ENCODE measurements at regions not wholly inside any gene's neighbourhood (a gene's known extent, or its start where the extent isn't known, plus 50 kb on each side); places are given as distances from the start of the nearest gene placed in this dataset.
A peak's percentile ranks its signal among the peaks of the same experiment; 100 is the strongest.

DNA sequence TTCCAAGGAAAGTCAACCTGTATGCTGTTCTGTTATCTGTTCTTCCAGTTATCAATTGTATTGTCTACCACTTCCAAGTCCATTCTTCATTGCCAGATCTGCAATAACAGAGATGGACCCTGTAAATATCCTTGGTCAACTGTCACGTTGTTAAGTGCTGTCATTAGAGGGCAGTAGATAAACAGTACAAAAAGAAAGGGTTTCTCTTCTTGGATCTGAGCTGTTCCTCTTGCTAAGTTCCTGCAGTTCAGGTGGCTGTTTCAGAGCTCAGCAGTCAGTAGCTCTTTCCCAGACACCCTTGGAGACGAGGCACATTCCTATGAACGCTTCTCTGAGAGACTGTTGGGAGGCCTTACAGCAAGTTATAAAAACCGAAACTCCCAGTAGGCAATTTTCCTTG, 957.1 kb upstream of the CHAC2 start:
- H3K4me1 ChIP-seq, result no peaks in the 10 kb centered on the region
- H3K9me3 ChIP-seq, result no peaks in the 10 kb centered on the region
- WGBS, 2 donors, result 25 to 31% methylated on average over 4 of the region's 4 CpGs
- TF ChIP-seq EP300 (IDR thresholded peaks at IDR 0.05) (no peak), POLR2A (IDR thresholded peaks at IDR 0.05) (no peak), POLR2AphosphoS5 (IDR thresholded peaks at IDR 0.05) (no peak)
- TF ChIP-seq, protein P1, sequence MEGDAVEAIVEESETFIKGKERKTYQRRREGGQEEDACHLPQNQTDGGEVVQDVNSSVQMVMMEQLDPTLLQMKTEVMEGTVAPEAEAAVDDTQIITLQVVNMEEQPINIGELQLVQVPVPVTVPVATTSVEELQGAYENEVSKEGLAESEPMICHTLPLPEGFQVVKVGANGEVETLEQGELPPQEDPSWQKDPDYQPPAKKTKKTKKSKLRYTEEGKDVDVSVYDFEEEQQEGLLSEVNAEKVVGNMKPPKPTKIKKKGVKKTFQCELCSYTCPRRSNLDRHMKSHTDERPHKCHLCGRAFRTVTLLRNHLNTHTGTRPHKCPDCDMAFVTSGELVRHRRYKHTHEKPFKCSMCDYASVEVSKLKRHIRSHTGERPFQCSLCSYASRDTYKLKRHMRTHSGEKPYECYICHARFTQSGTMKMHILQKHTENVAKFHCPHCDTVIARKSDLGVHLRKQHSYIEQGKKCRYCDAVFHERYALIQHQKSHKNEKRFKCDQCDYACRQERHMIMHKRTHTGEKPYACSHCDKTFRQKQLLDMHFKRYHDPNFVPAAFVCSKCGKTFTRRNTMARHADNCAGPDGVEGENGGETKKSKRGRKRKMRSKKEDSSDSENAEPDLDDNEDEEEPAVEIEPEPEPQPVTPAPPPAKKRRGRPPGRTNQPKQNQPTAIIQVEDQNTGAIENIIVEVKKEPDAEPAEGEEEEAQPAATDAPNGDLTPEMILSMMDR (IDR thresholded peaks at IDR 0.05), result peak in 2 of 6 experiments; percentile 6 to 9
- DNase-seq (no peak), ATAC-seq (ENCODE audit: low FRiP score in 2 of 2) (peak in 1 of 2 donors; percentile 45)
- H3K36me3 ChIP-seq, result no peaks in the 10 kb centered on the region
- no peaks in the 10 kb centered on the region for H3K27me3 ChIP-seq
- H3K4me3 ChIP-seq, result no peak overlapping the region
- no peak overlapping the region for H3K27ac ChIP-seq

DNA sequence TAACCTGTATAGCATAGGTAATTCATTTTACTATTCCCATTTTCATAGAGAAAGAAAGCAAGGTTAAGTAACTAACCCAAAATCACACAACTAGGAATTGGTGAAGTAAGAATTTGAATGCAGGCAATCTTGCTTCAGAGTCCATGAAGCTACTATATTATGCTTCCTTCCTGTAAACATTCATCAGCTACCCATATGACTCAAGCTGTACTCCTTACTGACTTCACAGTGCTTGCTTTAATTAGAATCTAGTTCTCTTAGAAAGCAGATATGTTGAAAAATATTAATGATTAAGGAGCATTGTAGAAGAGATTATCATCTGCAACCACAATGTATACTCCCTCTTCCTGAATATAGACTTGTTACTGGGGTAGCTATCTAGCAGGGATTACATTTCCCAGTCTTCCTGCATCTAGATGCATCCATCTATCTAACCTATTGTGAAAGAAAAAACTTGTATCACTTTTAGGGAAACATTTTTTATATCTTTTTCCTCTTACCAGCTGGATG, 961.6 kb upstream of the CHAC2 start:
- Histone ChIP-seq H3K9me3 (peaks cover 0 to 4% (median 0%) of the 10 kb centered on the region in 4 donors), H3K4me1 (no peaks in the 10 kb centered on the region), H3K36me3 (no peaks in the 10 kb centered on the region), H3K4me3 (no peak overlapping the region), H3K27me3 (no peaks in the 10 kb centered on the region), H3K27ac (no peak overlapping the region)
- ATAC-seq (ENCODE audit: low FRiP score in 2 of 2), result no peak
- DNase-seq, result no peak
- no peak for TF ChIP-seq POLR2AphosphoS5 (IDR thresholded peaks at IDR 0.05)
- TF ChIP-seq EP300 (IDR thresholded peaks at IDR 0.05), result no peak
- no peak for TF ChIP-seq POLR2A (IDR thresholded peaks at IDR 0.05)
- TF ChIP-seq, protein P1 (IDR thresholded peaks at IDR 0.05), result no peak

DNA sequence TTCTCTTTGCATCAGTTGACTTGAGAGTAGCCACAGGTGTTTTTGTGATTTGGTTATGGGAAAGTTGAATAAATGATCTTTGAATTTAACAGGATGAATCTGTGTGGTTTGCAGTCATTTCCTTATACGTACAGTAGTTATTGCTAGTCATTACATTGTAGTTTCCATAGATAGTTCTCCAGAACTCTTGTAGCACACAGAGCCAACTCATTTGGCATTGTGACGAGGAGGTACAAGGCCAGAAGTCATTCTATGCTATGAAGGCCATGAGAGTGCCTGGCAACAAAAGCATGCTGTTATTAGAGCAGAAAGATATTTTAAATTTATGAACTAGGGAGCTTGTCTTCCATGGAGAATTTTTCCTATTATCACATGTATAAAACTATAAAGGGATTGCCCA, 973.0 kb upstream of the CHAC2 start:
- no peaks in the 10 kb centered on the region for H3K4me1 ChIP-seq
- no peak overlapping the region for H3K27ac ChIP-seq
- H3K9me3 ChIP-seq, result no peaks in the 10 kb centered on the region
- no peak for ATAC-seq (ENCODE audit: low FRiP score in 2 of 2)
- 54 to 60% methylated on average over 2 of the region's 2 CpGs for WGBS, 2 donors
- DNase-seq, result no peak
- H3K36me3 ChIP-seq, result no peaks in the 10 kb centered on the region
- H3K27me3 ChIP-seq, result peaks cover 0 to 2% (median 0%) of the 10 kb centered on the region in 4 donors
- no peak for TF ChIP-seq POLR2A (IDR thresholded peaks at IDR 0.05)
- TF ChIP-seq, protein P1 (IDR thresholded peaks at IDR 0.05), result no peak
- no peak for TF ChIP-seq POLR2AphosphoS5 (IDR thresholded peaks at IDR 0.05)
- no peak for TF ChIP-seq EP300 (IDR thresholded peaks at IDR 0.05)
- no peak overlapping the region for H3K4me3 ChIP-seq

DNA sequence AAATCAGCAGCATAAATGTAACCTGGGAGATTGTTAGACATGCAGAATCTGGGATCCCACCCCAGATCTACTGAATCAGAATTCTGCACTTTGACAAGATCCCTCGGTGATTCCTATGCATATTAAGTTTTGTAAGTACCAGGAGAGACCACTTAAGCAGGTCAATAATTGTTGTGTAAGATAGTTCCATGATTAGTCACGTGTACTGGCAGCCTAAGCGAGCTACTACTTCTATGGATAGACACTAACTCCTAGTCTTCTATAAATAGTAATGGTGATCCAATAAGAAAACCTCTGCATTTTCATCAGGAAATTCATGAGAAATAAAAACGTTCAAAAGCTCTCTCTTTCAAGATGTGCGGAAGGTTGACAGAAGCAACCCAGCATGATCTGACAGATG, 988.2 kb upstream of the CHAC2 start:
- H3K4me3 ChIP-seq, result no peak overlapping the region
- 67 to 82% methylated on average over 5 of the region's 5 CpGs for WGBS, 2 donors
- no peaks in the 10 kb centered on the region for H3K36me3 ChIP-seq
- no peaks in the 10 kb centered on the region for H3K4me1 ChIP-seq
- TF ChIP-seq POLR2AphosphoS5 (IDR thresholded peaks at IDR 0.05) (no peak), EP300 (IDR thresholded peaks at IDR 0.05) (no peak), POLR2A (IDR thresholded peaks at IDR 0.05) (no peak)
- TF ChIP-seq, protein P1 (IDR thresholded peaks at IDR 0.05), result no peak
- H3K27ac ChIP-seq, result no peak overlapping the region
- H3K27me3 ChIP-seq, result no peaks in the 10 kb centered on the region
- DNase-seq, result no peak
- no peak for ATAC-seq (ENCODE audit: low FRiP score in 2 of 2)
- H3K9me3 ChIP-seq, result no peaks in the 10 kb centered on the region

DNA sequence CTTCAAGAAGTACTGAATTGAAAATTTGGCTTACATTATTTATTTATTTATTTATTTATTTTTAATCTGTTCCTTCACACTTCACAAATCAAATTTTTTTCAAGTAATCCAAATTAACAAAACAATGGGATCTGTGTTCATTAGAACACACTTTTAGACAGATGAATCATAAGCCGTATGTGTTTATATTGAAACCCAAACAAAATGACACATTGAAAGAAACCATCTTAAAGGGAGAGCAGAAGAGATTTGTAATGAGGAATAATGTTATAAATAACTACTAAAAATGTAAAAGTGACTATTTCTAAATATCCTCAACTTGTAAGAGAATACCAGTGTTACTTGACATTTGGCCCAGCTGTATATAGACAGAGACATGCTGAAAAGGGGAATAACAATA, 991.0 kb upstream of the CHAC2 start:
- H3K4me1 ChIP-seq, result no peaks in the 10 kb centered on the region
- H3K36me3 ChIP-seq, result no peaks in the 10 kb centered on the region
- no peak overlapping the region for H3K4me3 ChIP-seq
- no peak for TF ChIP-seq POLR2A (IDR thresholded peaks at IDR 0.05)
- TF ChIP-seq, protein P1 (IDR thresholded peaks at IDR 0.05), result no peak
- no peak for TF ChIP-seq EP300 (IDR thresholded peaks at IDR 0.05)
- TF ChIP-seq POLR2AphosphoS5 (IDR thresholded peaks at IDR 0.05), result no peak
- DNase-seq, result no peak
- ATAC-seq (ENCODE audit: low FRiP score in 2 of 2), result no peak
- H3K27ac ChIP-seq, result no peak overlapping the region
- H3K9me3 ChIP-seq, result no peaks in the 10 kb centered on the region
- no peaks in the 10 kb centered on the region for H3K27me3 ChIP-seq
- WGBS, 2 donors, result 38 to 55% methylated on average over 1 of the region's 1 CpG
